ENCODE measurements at regions not wholly inside any gene's neighbourhood (a gene's known extent, or its start where the extent isn't known, plus 50 kb on each side); places are given as distances from the start of the nearest gene placed in this dataset.
A peak's percentile ranks its signal among the peaks of the same experiment; 100 is the strongest.

- H3K4me3 Mint-ChIP-seq = no peak overlapping the region
- H3K9me3 Mint-ChIP-seq = peaks cover 6 to 28% (median 12%) of the 10 kb centered on the region in 9 donors
- H3K4me1 Mint-ChIP-seq = peaks cover 0 to 8% (median 0%) of the 10 kb centered on the region in 4 donors
- no peak overlapping the region for H3K27ac Mint-ChIP-seq
- H3K36me3 Mint-ChIP-seq = peaks cover 0 to 12% (median 0%) of the 10 kb centered on the region in 3 donors
- ATAC-seq (no peak), DNase-seq (no peak)
- POLR2A ChIA-PET = no interaction called here
- peaks cover 0 to 10% (median 2%) of the 10 kb centered on the region in 5 donors for H3K27me3 Mint-ChIP-seq
These were observed 74.8 kb upstream of the ADAM23 start for GRCh38 chr2:206368484-206368883.

DNA sequence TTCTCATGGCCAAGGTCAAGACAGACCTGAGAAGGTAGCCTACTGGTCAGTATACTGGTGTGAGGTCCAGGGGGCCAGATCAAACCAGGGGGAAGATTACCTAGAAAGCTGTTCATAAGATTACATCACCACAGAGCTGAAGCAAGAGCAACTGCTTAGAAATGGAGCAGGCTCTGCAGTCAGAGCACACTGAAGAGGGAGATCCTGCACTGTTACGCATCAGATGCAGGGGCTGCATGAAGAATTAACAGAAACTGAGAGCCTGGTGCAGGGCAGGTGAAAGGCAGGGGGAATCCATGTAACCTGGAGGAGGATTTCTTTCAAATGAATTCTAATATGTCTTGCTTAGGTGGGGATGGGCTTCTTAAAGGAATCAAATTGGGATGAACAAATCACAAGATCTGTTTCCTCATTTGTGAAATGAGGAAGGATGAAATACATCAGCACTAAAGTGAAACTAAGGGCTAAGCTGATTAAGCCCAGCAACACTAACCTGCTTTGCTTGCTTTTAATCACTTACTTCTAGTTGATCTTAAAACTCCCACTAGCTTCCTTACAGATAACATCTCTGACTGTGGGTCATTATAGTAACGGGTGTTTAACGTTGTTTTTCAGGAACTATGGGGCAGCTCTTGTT lies 74.3 kb upstream of the ADAM23 start:
- H3K27me3 Mint-ChIP-seq = peaks cover 0 to 10% (median 2%) of the 10 kb centered on the region in 5 donors
- DNase-seq = no peak

GRCh38 chr2:206375956-206376355 lies 67.4 kb upstream of the ADAM23 start:
- H3K4me3 Mint-ChIP-seq = no peak overlapping the region
- peaks cover 12 to 50% (median 27%) of the 10 kb centered on the region in 9 donors for H3K9me3 Mint-ChIP-seq
- H3K36me3 Mint-ChIP-seq = peaks cover 0 to 31% (median 4%) of the 10 kb centered on the region in 3 donors

More for the DNA sequence above, 74.3 kb upstream of the ADAM23 start:
- Mint-ChIP-seq H3K4me1 (peaks cover 0 to 8% (median 0%) of the 10 kb centered on the region in 4 donors), H3K36me3 (peaks cover 0 to 16% (median 0%) of the 10 kb centered on the region in 3 donors), H3K27ac (peak overlapping the region in 1 of 10 donors; percentile 18), H3K4me3 (no peak overlapping the region), H3K9me3 (peaks cover 6 to 34% (median 17%) of the 10 kb centered on the region in 9 donors)
- no peak for ATAC-seq
- POLR2A ChIA-PET = no interaction called here

GRCh38 chr2:206378835-206379234 lies 64.5 kb upstream of the ADAM23 start:
- H3K9me3 Mint-ChIP-seq = peaks cover 10 to 51% (median 21%) of the 10 kb centered on the region in 9 donors
- no peak overlapping the region for H3K27ac Mint-ChIP-seq

More at GRCh38 chr2:206375956-206376355, 67.4 kb upstream of the ADAM23 start:
- no peak for DNase-seq
- Mint-ChIP-seq H3K27ac (no peak overlapping the region), H3K27me3 (peaks cover 3 to 19% (median 8%) of the 10 kb centered on the region in 5 donors), H3K4me1 (no peaks in the 10 kb centered on the region)
- ATAC-seq = no peak
- POLR2A ChIA-PET = no interaction called here

GRCh38 chr2:206379266-206379665 lies 64.1 kb upstream of the ADAM23 start:
- Mint-ChIP-seq H3K27ac (no peak overlapping the region), H3K36me3 (peaks cover 0 to 23% (median 4%) of the 10 kb centered on the region in 3 donors), H3K9me3 (peaks cover 10 to 50% (median 22%) of the 10 kb centered on the region in 9 donors), H3K27me3 (peaks cover 3 to 19% (median 7%) of the 10 kb centered on the region in 5 donors), H3K4me3 (no peak overlapping the region), H3K4me1 (no peaks in the 10 kb centered on the region)
- POLR2A ChIA-PET = no interaction called here
- no peak for ATAC-seq
- DNase-seq = no peak

More at GRCh38 chr2:206378835-206379234, 64.5 kb upstream of the ADAM23 start:
- peaks cover 3 to 19% (median 7%) of the 10 kb centered on the region in 5 donors for H3K27me3 Mint-ChIP-seq
- no peaks in the 10 kb centered on the region for H3K4me1 Mint-ChIP-seq
- peaks cover 0 to 26% (median 4%) of the 10 kb centered on the region in 3 donors for H3K36me3 Mint-ChIP-seq
- ATAC-seq = no peak
- no peak overlapping the region for H3K4me3 Mint-ChIP-seq
- DNase-seq = no peak
- POLR2A ChIA-PET = no interaction called here

DNA sequence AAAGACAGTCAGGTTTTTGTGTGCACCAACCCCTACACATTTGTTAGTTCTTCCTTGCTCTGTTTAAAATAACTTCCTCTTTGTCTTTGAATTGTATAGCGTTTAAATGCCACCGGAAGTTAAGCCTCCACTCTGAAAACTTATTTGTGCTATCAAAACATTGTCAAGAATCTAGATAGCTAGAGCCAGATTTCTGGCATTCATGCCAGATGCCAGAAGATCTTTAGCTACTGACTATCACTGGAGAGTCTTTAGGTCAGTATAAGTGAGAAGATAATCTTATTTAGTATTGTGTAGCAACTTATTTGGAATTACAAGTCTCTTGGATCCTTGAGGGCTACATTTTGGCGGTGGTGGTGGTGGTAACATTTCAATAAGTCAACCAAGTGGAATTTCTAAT lies 63.4 kb upstream of the ADAM23 start:
- no peak overlapping the region for H3K27ac Mint-ChIP-seq
- DNase-seq = no peak
- H3K4me3 Mint-ChIP-seq = no peak overlapping the region
- peaks cover 3 to 19% (median 9%) of the 10 kb centered on the region in 5 donors for H3K27me3 Mint-ChIP-seq
- ATAC-seq = no peak
- POLR2A ChIA-PET = no interaction called here
- no peaks in the 10 kb centered on the region for H3K4me1 Mint-ChIP-seq
- peaks cover 11 to 54% (median 24%) of the 10 kb centered on the region in 9 donors for H3K9me3 Mint-ChIP-seq
- H3K36me3 Mint-ChIP-seq = peaks cover 0 to 24% (median 4%) of the 10 kb centered on the region in 3 donors

DNA sequence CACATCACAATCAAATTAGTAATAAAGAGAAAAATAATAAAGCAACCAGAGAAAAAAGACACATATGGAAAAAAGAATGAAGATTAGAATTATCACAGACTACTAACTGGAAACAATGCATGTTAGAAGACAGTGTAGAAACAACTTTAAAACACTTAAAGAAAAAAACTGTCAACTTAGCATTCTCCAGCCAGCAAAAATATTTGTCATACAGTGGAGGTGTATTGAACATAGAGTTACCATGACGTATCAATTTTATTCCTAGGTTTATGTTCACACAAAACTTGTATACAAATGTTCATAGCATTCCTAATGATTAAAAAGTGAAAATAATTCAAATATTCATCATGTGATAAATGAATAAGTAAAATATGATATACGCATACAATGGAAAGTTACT lies 61.5 kb upstream of the ADAM23 start:
- no peak overlapping the region for H3K4me3 Mint-ChIP-seq
- no peaks in the 10 kb centered on the region for H3K4me1 Mint-ChIP-seq

DNA sequence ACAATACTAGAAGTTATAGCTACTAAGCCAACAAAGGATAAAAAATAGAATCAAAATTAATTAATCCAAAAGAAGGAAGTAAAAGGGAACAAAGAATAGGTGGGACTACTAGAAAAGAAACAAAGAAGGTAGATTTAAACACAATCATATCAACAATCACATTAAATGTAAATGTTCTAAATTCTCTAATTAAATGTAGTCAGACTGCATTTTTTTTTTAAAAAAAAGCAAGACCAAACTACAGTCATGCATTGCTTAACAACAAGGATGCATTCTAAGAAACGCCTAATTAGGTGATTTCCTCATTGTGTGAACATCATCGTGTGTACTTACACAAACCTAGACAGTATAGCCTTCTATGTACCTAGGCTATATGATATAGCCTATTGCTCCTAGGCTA lies 59.7 kb upstream of the ADAM23 start:
- peaks cover 0 to 38% (median 15%) of the 10 kb centered on the region in 9 donors for H3K9me3 Mint-ChIP-seq
- peaks cover 0 to 14% (median 0%) of the 10 kb centered on the region in 3 donors for H3K36me3 Mint-ChIP-seq
- H3K4me3 Mint-ChIP-seq = no peak overlapping the region
- H3K27me3 Mint-ChIP-seq = peaks cover 0 to 9% (median 4%) of the 10 kb centered on the region in 5 donors
- ATAC-seq (no peak), DNase-seq (no peak)
- H3K27ac Mint-ChIP-seq = no peak overlapping the region
- H3K4me1 Mint-ChIP-seq = no peaks in the 10 kb centered on the region
- POLR2A ChIA-PET = no interaction called here

More for the DNA sequence above, 61.5 kb upstream of the ADAM23 start:
- Mint-ChIP-seq H3K27me3 (peaks cover 4 to 10% (median 8%) of the 10 kb centered on the region in 5 donors), H3K9me3 (peaks cover 2 to 45% (median 15%) of the 10 kb centered on the region in 9 donors), H3K27ac (no peak overlapping the region), H3K36me3 (peaks cover 0 to 16% (median 0%) of the 10 kb centered on the region in 3 donors)
- no peak for ATAC-seq
- DNase-seq = no peak
- POLR2A ChIA-PET = interaction anchor here (0.6 kb wide), 1 partner anchor 1578 kb away, joined by 3 read pairs; no protein-coding TSS in a partner anchor

- H3K4me1 Mint-ChIP-seq = no peaks in the 10 kb centered on the region
- H3K36me3 Mint-ChIP-seq = peaks cover 0 to 8% (median 0%) of the 10 kb centered on the region in 3 donors
- no peak for ATAC-seq
- H3K27me3 Mint-ChIP-seq = peaks cover 0 to 3% (median 0%) of the 10 kb centered on the region in 5 donors
- POLR2A ChIA-PET = no interaction called here
- H3K4me3 Mint-ChIP-seq = no peak overlapping the region
- H3K27ac Mint-ChIP-seq = no peak overlapping the region
- DNase-seq = no peak
- peaks cover 0 to 21% (median 7%) of the 10 kb centered on the region in 9 donors for H3K9me3 Mint-ChIP-seq
These were observed 55.5 kb upstream of the ADAM23 start for GRCh38 chr2:206387808-206388207.

- ATAC-seq (no peak), DNase-seq (no peak)
- POLR2A ChIA-PET = no interaction called here
- Mint-ChIP-seq H3K36me3 (peaks cover 0 to 8% (median 0%) of the 10 kb centered on the region in 3 donors), H3K27ac (no peak overlapping the region), H3K4me3 (no peak overlapping the region), H3K4me1 (no peaks in the 10 kb centered on the region), H3K9me3 (peaks cover 0 to 18% (median 7%) of the 10 kb centered on the region in 9 donors), H3K27me3 (peaks cover 0 to 3% (median 0%) of the 10 kb centered on the region in 5 donors)
These were observed 54.6 kb upstream of the ADAM23 start for GRCh38 chr2:206388698-206389097.

DNA sequence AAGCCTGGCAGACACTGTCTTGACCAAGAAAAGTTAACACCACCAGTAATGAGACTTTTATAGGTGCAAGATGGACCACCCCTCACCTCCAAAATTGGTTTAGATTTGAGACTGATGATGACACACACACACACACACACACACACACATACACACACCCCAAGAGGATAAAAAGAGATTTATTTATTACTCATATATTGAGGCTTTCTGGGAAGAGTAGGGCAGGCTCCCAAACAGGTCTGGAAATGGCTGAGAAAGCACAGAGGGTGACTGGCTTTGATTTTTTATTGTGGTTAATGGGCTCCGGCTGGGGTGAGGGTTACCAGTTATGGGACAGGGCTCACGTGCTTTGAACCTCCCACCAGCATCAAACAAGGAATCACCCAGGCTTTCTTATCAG lies 54.2 kb upstream of the ADAM23 start:
- Mint-ChIP-seq H3K4me1 (no peaks in the 10 kb centered on the region), H3K9me3 (peaks cover 0 to 18% (median 10%) of the 10 kb centered on the region in 9 donors), H3K27me3 (peaks cover 0 to 3% (median 0%) of the 10 kb centered on the region in 5 donors), H3K36me3 (peaks cover 0 to 7% (median 0%) of the 10 kb centered on the region in 3 donors), H3K4me3 (no peak overlapping the region), H3K27ac (no peak overlapping the region)
- DNase-seq (no peak), ATAC-seq (no peak)
- POLR2A ChIA-PET = no interaction called here

DNA sequence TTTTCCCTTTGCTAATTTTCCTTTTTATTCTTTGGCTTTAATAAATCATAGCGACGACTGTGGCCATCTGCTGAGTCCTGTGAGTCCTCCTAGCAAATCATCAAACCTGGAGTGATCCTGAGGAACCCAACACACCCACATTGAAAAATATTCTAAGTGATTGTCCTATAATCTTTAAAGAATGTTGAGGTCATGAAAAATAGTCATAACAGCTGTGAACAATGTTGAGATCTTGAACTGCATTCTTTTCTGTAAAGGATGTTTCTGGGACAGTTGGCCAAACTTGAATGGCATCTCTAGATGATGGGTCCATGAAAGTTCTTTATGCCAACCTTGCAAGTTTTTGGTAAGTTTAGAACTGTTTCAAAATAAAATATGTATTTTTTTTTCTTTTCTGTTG lies 53.2 kb upstream of the ADAM23 start:
- Mint-ChIP-seq H3K27ac (no peak overlapping the region), H3K4me1 (no peaks in the 10 kb centered on the region), H3K36me3 (peaks cover 0 to 9% (median 0%) of the 10 kb centered on the region in 3 donors), H3K27me3 (peaks cover 0 to 2% (median 0%) of the 10 kb centered on the region in 5 donors), H3K4me3 (no peak overlapping the region), H3K9me3 (peaks cover 0 to 13% (median 9%) of the 10 kb centered on the region in 9 donors)
- ATAC-seq = no peak
- no peak for DNase-seq
- POLR2A ChIA-PET = no interaction called here

- peaks cover 0 to 12% (median 7%) of the 10 kb centered on the region in 9 donors for H3K9me3 Mint-ChIP-seq
- peaks cover 0 to 5% (median 0%) of the 10 kb centered on the region in 3 donors for H3K36me3 Mint-ChIP-seq
- no peak overlapping the region for H3K4me3 Mint-ChIP-seq
- ATAC-seq = no peak
- H3K4me1 Mint-ChIP-seq = no peaks in the 10 kb centered on the region
- peaks cover 0 to 6% (median 3%) of the 10 kb centered on the region in 5 donors for H3K27me3 Mint-ChIP-seq
- no peak overlapping the region for H3K27ac Mint-ChIP-seq
- DNase-seq = no peak
- POLR2A ChIA-PET = no interaction called here
These were observed 51.2 kb upstream of the ADAM23 start for GRCh38 chr2:206392118-206392517.
